GM21526 (cell line): ENCODE measurements at regions not wholly inside any gene's neighbourhood (a gene's known extent, or its start where the extent isn't known, plus 50 kb on each side); places are given as distances from the start of the nearest gene placed in this dataset.

Experiments
- ATAC-seq: cut with Tn5 transposase; IDR thresholded peaks from one replicate; pipeline ENCODE4 v1.9.1; 2021; ENCODE audit warnings: moderate library complexity; ENCODE audit not compliant: unreplicated experiment, low FRiP score

DNA sequence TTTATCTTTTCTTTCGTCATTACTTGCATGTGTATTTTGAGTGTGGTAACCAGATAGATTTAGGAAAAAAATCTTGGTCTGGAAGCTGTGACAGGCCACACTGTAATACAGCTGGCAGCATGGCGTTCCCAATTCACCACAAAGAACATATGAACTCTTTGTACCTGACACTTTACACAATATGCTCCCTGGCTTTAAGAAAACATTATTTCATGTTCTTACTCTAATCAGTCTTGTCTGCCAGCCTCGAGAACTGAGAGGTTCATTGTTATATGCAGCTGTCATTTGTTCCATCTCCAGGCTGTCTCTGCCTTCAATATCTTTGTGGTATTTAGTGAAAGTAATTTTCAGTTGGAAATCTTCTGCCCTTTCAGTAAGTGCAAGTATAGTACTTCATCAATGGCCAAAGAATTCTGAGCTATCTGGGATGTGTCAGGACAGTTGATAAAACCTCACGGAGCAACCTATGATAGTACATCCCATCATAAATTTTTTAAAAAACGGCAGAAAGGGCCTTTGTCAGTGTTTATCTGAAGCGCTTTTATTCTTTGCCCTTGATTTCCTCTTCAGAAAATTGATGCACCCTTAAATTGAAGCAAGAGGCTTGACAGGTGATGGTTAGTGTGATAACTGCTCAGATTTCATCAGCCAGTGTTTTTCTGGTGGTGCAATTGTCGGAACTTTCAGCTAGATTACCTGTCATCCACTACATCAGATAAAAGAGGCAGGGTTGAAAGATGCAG is 146.3 kb upstream of the SP8 start:
- ATAC-seq = no peak

DNA sequence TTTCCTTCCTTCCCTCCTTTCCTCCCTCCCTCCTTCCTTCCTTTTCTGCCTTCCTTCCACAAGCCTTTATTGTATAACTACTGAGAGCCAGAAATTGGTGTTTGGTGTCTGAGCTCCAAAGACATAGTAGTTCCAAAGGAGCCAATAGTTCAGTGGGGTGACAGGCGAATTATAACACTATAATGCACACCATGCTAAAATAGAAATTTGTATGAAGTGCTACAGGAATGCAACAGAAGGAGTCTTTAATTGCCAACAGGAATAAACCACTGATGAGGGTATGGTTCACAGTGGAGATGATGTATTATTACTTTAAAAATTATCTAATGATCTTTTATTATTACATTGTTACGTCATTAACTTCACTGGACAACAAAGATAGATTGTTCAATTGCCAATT is 158.8 kb upstream of the SP8 start:
- ATAC-seq = no peak

DNA sequence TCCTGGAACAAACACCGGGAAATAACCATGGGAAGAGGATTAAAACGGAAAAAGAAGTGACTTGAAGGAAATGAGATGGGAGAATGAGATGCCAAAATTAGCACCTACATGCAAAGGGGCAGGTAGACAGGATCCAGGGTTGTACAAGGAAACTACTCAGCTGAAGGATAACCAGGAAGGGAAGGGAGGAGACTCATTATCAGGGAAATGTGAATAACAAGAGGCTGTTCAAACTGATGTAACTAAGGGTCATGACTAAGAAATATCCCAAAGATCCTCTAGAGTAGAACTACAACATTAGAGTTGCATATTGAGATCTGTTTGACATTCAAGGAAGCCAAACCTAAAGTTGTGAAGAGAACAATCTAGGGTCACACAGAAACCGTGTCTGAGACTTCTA is 166.2 kb upstream of the SP8 start:
- no peak for ATAC-seq

DNA sequence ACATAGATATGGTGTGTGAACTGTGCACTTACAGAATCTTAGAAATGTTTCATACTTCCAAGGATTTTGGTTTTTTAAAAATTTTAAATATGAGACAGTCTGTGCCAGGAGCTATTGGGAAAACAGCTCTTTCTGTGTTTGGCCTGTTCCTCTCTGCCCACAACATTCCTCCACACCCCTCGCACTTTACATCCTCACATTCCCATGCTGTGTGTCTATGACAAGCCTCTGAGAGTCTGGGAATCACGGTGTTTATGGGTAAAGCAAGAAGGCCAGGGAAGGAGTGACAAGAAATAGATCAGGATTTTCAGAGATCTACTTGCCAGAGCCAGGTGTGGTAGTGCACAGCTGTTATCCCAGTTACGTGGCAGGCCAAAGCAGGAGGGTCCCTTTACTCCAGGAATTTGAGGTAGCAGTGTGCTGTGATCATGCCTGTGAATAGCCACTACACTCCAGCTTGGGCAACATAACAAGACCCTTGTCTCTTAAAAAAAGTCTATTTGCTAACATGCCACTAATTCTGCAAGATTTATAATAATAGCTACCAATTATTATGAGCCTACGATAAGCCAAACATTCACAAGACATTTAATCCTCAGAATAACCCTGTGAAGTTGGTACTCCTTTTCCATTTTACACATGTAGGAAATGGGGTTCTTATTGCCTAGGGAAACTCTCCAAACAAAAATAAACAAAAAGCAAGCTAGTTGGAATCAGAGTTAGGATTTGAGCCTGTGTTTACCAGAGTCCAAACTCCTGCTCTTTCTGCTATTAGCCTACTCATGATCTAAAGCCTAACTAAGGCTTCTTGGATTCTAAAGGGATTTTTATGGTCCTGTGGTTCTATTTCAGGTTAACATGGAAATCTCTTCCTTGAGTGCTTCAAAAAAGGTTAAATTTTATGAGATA is 168.3 kb upstream of the SP8 start:
- ATAC-seq = no peak

DNA sequence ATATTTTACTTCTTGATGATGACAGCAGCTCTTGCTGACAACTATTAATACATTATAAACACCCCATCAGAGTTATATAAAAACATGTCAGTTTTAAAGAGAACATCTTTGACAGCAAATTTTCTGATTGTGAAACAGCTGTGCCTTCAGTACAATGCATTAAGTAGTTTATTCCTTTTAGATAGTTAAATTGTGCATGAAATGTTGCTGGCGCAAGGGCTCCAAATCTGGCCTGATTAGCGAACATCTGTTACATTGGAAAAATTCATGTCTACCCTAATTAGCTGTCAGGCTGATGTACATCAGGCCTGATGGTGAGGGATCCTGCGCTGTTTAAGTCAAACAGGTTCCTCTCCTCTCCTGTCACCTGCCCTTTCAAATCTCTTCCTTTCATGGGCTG is 171.9 kb upstream of the SP8 start:
- ATAC-seq = no peak

DNA sequence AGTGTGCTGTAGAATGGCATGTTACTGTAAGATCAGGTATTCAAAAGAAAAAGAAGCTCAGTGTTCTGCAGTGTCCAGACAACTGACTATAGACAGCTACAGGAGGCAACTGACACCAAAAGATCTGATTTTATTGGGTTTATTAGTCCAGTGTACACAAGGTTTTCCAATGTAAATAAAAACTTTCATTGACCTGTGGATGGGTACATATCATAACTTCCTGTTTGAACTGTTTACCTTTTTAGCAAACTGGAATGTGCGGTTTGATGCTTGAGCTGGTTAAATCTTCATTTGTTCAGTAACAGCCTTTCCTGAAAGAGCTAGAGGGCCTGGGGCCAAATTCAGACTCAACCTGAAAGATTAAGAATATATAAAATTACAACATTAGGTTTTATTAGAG is 172.6 kb upstream of the SP8 start:
- no peak for ATAC-seq

DNA sequence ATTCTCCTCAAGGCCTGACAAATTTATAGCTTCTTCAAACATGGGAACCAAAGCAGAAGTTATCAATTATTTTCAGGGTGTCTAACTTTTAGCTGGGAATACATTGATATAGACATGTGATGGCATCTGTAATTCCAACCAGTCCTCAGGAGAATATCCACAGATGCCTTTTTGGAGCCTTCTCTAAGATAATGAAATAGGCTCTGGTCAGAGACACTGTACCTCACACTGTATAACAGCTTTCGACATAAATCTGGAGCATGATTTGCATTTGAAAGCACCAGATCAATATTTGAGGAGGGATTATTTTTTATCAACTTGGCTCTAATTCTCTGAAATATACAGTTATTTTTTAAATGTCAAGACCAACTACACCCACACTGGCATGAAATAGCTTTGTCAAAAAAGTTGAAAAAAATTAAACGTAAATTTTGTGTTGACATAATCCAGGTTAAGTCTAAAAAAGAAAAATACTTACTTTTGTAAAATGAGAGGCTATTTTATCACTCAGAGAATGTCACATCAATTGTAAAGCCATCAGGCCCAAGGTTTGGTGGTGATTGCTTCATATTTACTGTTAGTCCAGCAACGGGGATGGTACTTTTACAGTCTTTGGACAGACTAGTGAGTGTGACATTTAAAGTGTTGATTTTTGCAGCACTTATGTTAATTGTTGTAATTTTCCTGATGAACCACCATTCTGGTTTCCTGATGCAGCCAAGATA is 177.0 kb upstream of the SP8 start:
- no peak for ATAC-seq

DNA sequence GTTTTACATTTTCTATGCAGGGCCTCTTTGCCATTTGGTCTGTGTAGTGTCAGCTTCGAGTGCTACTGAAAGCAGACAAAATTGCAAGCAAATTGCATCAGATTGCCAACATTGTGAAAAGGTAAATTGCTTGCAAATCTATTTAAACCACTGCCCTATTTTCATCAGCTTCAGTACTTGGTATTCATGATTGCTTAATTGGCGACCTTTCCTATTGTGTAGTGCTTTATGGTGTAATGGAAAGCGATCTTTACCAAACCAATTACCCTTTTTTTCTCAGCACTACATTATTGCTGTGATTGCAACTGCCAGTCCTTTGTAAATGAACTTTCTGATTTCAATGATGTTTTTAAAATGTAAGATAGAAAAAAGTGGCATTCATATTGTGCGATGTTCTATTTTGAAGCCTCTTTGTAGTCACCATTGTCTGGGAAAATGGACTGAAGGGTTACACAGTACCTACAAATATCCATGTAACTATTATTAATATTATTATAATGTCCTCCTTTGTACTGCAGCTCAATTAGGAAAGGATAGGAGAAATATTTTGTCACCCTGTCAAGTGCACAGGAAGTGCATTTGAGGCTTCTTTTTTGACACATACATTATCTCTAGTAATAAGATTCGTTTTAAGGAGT is 177.7 kb upstream of the SP8 start:
- no peak for ATAC-seq

DNA sequence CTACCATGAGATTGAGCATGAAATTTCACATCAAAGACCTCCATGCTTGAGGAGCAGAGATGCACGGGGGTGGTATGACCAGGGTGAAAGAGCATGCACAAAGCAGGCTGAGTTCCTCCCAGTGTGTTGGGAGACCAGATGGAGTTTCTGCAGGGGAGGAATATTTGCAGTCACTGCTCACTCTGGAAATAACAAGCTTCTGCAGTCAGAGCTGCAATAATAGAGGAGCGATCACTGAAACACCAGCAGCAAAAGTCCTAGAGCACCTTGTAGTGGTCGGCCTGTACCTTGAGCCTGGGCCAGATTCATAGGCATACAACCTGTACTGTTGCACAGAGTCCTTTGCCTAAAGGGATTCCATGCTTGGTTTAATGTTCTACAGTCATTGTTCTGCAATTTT is 184.5 kb upstream of the SP8 start:
- ATAC-seq = no peak

DNA sequence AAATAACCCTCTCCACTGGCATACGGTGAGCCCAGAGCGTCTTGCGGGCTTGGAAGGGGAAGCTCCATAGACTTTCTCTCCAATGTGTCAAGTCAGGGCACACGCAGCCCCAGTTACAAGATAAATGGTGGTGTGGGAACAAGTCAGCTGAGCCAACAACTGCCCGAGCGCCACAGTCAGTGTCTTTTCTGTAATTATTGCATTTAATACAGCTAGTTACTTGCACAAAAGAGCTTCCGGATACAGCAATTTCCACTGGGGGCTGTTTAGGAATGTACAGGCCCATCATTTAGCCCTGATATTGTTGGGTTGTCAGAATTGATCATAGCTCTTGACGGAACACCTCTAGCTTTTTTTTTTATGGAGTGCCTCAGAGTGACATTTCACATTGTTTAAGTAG is 193.5 kb upstream of the SP8 start:
- no peak for ATAC-seq

DNA sequence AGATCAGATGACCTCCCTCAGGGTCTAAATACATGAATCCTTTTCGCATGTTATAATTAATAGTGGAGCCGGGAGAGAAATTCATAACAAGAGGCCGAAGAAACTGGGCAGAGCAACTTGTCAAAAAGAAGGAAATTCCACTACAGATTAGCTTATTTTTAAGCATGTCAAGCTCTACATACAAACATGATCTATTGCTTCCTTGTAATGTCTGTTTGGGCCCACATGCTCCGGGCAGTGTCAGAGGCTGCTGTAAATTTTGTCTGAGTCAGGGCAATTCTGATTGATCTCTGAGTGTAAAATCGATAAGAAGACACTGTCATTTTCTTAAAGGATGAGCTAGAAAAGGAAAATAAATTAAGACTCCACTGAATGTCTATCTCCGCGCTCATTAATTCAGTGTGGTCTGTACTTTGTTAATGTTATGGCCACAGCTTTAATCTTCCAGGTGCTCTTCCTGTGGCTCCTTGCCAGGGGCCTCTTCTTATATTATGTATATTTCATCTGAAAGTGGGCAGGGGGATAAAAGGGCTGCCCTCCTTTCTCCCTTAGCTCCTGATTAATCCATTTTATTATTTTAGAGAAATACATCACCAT is 194.1 kb upstream of the SP8 start:
- ATAC-seq = no peak

DNA sequence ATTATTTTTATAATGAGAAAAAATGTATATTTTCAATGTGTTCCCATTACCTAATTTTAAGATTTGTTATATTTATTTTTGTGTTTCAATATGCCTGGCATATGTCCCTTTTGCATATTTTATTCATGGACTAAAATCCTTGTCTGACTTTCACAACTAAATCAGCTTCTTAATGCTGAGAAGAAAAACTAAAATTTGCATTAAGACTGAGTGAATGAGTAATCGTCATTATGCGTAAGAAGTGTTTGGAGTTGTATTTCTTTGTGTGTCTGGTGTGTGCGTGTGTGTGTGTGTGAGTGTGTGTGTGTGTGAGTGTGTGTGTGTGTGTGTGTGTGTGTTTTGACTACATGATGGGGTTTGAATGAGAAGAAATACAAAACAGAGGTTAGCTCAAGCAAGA is 201.7 kb upstream of the SP8 start:
- ATAC-seq = no peak

DNA sequence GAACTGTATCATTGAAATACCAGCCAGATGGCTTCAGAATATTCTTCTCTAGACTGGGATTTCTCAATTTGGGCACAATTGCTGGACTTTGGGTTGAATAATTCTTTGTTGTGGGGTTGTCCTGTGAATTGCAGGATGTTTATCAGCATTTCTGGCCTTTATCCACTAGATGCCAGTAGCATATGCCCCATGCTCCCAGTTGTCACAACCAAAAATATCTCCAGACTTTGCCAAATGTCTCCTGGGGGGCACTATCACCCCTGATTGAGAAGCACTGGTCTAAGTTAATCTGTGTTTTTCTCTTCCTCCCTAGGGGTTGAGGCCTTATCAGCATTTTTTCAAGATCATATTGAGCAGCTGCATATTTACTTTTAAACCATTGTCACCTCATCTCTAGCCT is 204.9 kb upstream of the SP8 start:
- no peak for ATAC-seq

DNA sequence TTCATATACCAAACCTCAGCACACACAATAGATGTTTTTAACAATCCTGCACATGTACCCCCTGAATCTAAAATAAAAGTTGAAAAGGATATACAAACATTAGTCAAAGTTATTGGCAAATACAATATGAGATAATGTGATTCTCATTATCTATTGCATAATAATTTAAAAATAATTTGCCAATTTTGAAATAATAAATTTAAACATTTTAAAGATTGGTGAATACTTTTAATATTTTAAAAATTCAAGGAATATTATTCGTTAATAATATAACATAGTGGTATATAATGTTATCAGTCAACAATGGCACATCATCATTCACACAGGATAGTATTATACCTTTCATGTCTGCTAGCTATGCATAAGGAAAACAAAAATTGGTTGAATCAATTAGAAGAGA is 207.0 kb upstream of the SP8 start:
- no peak for ATAC-seq

DNA sequence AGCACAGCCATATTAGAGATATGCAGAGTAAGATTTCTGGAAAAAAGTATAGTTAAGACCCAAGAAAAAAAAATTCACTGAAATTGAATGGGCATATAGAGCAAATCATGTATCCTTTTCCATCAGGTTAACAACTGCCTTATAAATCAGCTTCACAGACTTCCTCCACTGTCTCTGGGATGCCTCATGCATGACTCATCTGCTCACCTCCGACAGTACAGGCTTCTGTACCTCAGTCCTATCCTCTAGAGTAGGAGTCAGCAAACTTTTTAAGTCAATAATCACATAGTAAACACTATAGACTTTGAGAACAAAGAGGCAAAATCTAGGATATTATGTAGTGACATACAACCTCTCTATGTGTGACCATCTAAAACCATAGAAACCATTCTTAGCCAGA is 211.6 kb upstream of the SP8 start:
- no peak for ATAC-seq

DNA sequence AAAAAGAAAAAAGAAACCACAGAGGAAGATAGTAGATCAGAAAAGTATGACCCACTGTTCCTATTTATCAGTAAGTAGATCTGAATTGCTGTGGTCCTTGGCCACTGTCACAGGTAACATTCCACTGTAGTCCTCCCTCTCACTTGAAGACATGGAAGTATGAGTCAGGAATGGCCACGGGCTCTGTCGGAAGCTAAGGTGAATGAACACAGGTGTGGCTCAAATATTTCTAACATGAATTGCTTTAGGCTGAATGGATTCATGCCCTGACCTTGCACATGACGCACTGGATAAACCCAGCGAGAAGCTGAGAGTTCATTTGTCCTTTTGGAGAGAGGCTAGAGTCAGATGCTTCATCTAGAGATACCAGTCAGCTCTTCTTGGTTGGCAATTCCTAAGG is 224.5 kb upstream of the SP8 start:
- no peak for ATAC-seq

DNA sequence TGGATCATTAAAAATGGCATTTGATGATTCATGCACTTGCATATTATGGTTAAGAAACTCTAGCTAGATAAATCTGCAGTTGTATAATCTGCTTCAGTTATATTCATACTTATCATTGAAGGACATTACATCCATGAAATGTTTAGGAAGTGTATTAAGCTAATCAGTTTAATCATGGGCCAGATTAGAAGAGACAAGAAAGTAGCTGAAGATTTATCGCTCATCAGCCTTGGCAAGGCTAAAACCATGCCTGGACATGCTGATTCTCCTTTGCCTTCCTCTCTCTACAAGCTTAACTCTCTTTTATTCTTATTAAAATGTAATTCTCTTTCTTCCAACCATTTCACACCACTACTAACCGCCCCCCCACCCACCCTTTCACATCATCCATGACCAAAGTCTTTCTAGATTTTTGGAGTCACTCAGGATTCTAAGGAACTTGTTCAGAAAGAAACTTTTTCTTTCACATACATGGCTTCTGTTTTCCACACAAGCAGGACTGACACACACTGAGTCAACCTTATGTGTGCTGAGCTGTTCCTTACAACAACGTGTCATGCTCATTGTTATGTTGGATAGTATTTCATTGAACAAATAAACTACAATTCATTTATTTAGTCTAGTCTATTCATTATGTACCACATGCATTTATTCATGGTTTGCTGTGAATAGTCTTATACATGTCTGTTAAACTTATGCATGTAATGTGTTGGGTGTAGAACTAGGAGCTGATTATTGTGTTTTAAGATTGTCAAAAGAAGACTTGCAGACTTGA is 227.3 kb upstream of the SP8 start:
- ATAC-seq = no peak

DNA sequence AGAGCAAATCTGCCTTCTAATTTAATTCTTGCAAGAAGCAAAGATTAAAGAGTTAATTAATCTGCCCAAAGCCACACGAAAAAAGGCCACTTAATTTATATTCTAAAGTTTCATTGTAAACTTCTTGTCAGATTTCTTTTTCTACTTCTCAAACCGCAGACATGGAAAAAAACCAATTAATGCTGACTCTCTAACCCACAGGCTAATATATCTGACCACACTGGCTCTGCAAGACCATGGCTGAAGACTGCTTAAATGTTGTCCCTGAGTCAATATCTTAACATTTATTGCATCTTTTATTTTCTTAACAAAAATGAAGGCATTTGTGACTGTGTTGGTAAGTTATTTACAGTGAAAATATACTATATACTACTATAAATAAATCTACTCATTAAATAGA is 234.0 kb upstream of the SP8 start:
- no peak for ATAC-seq

DNA sequence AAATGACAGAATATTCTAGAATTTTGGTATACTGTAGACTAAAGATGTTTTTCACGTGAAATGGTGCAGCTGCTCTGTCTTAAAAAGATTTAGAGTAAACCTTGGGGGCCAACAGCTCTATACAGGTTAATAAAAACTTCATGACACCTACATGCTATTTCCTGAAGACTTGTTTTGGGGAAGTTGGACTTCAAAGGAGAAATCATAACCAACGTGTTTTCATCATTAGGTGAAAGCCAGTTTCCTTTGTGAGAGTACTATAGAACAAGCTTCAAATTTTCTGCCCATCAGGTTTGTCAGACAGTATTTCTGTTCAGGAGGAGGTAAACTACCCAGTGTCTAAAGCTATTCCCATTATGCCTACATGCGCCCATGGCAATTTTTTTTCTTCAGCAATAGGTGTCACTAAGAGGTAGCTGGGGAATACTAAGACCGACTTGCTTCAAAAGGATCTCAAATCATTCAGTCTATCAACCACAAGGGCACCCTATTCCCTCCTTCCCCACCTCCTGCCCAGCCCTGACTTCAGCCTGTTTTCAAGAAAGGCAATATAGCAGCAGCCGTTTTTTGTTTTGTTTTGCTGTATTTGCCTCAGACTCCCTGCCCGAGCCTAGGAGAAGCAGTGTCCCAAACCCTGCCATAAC is 237.3 kb upstream of the SP8 start:
- no peak for ATAC-seq
